Lung (tissue), 11 donors: ENCODE measurements at regions not wholly inside any gene's neighbourhood (a gene's known extent, or its start where the extent isn't known, plus 50 kb on each side); places are given as distances from the start of the nearest gene placed in this dataset.

Experiments
- ATAC-seq: fragments of 200-7000 bp; cut with Tn5 transposase; one replicate; pipeline ENCODE4 v1.9.1; 2020; ENCODE audit warnings: moderate number of reproducible peaks; ENCODE audit not compliant: insufficient read depth, low FRiP score
- DNase-seq, 3 donors: peaks; one replicate each; pipeline ENCODE4 v3.0.0-alpha.2; 2013 to 2017
- H3K27ac ChIP-seq, 2 donors: one replicate each; pipeline ENCODE4 v1.5.1; 2013; ENCODE audit warnings: mild to moderate bottlenecking in 2 of 2, moderate library complexity in 2 of 2, control low read depth in 1 of 2, inconsistent platforms in 1 of 2, low read depth in 1 of 2, low read length in 1 of 2
- H3K27me3 ChIP-seq, 3 donors: one replicate each; pipeline ENCODE4 v1.5.1; 2013; ENCODE audit warnings: low read length in 2 of 3; ENCODE audit not compliant: control insufficient read depth in 3 of 3, insufficient read depth in 3 of 3
- H3K36me3 ChIP-seq, 4 donors: one replicate each; pipeline ENCODE4 v1.5.1; 2013; ENCODE audit warnings: low read length in 4 of 4, mild to moderate bottlenecking in 1 of 4, moderate library complexity in 1 of 4; ENCODE audit not compliant: control insufficient read depth in 4 of 4, insufficient read depth in 4 of 4
- H3K4me1 ChIP-seq, 5 donors: one replicate each; pipeline ENCODE4 v1.5.1; 2013; ENCODE audit warnings: low read length in 5 of 5, mild to moderate bottlenecking in 2 of 5, moderate library complexity in 1 of 5; ENCODE audit not compliant: control insufficient read depth in 5 of 5, insufficient read depth in 5 of 5
- H3K4me3 ChIP-seq: one replicate; pipeline ENCODE4 v1.5.1; 2013; ENCODE audit warnings: mild to moderate bottlenecking, control low read depth, moderate library complexity
- H3K9ac ChIP-seq, 2 donors: one replicate each; pipeline ENCODE4 v1.5.1; 2013; ENCODE audit warnings: low read length in 2 of 2, control low read depth in 1 of 2; ENCODE audit not compliant: insufficient read depth in 1 of 2
- H3K9me3 ChIP-seq, 4 donors: one replicate each; pipeline ENCODE4 v1.5.1; 2013; ENCODE audit warnings: low read length in 3 of 4, mild to moderate bottlenecking in 1 of 4, moderate library complexity in 1 of 4; ENCODE audit not compliant: control insufficient read depth in 4 of 4, insufficient read depth in 3 of 4
- WGBS, 2 donors: extraction: QIAGEN DNeasy Blood & Tissue Kit; methylation state at CpG; one replicate each; pipeline ENCODE4 v1.1.7; 2013; 5-methylcytosine and 5-hydroxymethylcytosine counted together
- TF ChIP-seq, protein P1 (sequence below): IDR thresholded peaks from 2 replicates; pipeline ENCODE4 v1.5.1; 2012; ENCODE audit warnings: mild to moderate bottlenecking; ENCODE audit errors: control extremely low read depth, extremely low read depth
- donor health status: control.
- donor health status: control.
- donor health status: Bipolar disorder and iron deficiency.
- donor health status: healthy.
- donor health status: DM: yes; HTN: yes; CAD: no.

DNA sequence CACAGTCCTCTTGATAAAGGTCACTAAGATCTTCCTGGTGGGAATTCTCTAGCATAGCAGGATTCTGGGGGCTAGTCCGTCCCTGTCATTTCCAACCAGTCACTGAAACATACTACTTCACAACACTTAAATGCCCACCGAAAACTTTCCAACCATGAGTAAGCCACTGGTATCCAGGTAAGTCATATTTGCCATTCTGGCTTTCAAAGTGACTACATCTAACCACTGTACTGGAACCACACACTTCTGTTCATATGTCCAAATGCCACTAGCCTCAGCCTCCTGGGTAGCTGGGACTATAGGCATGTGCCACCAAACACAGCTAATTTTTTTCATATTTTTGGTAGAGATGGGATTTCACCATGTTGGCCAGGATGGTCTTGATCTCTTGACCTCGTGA, 64.3 kb upstream of the VANGL1 start:
- TF ChIP-seq, protein P1, sequence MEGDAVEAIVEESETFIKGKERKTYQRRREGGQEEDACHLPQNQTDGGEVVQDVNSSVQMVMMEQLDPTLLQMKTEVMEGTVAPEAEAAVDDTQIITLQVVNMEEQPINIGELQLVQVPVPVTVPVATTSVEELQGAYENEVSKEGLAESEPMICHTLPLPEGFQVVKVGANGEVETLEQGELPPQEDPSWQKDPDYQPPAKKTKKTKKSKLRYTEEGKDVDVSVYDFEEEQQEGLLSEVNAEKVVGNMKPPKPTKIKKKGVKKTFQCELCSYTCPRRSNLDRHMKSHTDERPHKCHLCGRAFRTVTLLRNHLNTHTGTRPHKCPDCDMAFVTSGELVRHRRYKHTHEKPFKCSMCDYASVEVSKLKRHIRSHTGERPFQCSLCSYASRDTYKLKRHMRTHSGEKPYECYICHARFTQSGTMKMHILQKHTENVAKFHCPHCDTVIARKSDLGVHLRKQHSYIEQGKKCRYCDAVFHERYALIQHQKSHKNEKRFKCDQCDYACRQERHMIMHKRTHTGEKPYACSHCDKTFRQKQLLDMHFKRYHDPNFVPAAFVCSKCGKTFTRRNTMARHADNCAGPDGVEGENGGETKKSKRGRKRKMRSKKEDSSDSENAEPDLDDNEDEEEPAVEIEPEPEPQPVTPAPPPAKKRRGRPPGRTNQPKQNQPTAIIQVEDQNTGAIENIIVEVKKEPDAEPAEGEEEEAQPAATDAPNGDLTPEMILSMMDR, result no peak
- Histone ChIP-seq H3K27me3 (no peaks in the 10 kb centered on the region), H3K27ac (no peak overlapping the region), H3K36me3 (no peaks in the 10 kb centered on the region), H3K4me1 (no peaks in the 10 kb centered on the region), H3K4me3 (no peak overlapping the region), H3K9me3 (peaks cover 0 to 6% (median 2%) of the 10 kb centered on the region in 4 donors), H3K9ac (no peak overlapping the region)
- ATAC-seq (no peak), DNase-seq (no peak)
- 90 to 95% methylated on average over 3 of the region's 3 CpGs for WGBS, 2 donors

DNA sequence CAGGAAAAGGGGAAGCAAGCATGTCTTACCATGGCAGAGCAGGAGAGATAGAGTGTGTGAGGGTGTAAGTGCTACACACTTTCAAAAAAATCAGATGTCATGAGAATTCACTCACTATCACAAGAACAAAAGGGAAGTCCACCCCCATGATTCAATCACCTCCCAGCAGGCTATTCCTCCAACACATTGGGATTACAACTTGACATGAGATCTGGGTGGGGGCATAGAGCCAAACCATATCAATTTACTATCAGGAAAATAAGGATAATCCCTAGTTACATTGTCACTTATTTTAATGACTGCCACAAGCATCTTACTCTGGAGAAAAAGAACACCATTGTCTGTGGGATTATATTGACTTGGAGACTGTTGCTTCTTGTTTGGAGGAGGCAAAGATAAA, 66.1 kb upstream of the VANGL1 start:
- H3K9ac ChIP-seq, result no peak overlapping the region
- peaks cover 0 to 9% (median 2%) of the 10 kb centered on the region in 4 donors for H3K9me3 ChIP-seq
- H3K27me3 ChIP-seq, result no peaks in the 10 kb centered on the region
- ATAC-seq (no peak), DNase-seq (no peak)
- H3K36me3 ChIP-seq, result no peaks in the 10 kb centered on the region
- H3K4me1 ChIP-seq, result no peaks in the 10 kb centered on the region
- TF ChIP-seq, protein P1, result no peak
- no peak overlapping the region for H3K4me3 ChIP-seq
- no peak overlapping the region for H3K27ac ChIP-seq

DNA sequence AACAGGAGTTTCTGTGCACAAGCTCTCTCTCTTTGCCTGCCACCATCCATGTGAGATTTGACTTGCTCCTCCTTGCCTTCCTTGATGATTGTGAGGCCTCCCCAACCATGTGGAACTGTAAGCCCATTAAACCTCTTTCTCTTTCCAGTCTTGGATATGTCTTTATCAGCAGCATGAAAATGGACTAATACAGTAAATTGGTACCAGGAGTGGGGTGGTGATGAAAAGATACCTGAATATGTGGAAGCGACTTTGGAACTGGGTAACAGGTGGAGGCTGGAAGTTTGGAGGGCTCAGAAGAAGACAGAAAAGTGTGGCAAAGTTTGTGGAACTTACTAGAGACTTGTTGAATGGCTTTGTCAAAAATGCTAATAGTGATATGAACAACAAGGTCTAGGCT, 69.1 kb upstream of the VANGL1 start:
- H3K27me3 ChIP-seq, result no peaks in the 10 kb centered on the region
- no peak for ATAC-seq
- peaks cover 0 to 12% (median 4%) of the 10 kb centered on the region in 4 donors for H3K9me3 ChIP-seq
- WGBS, 2 donors, result 90% methylated on average over 1 of the region's 1 CpG
- H3K4me1 ChIP-seq, result no peaks in the 10 kb centered on the region
- no peak overlapping the region for H3K4me3 ChIP-seq
- no peaks in the 10 kb centered on the region for H3K36me3 ChIP-seq
- TF ChIP-seq, protein P1, result no peak
- no peak overlapping the region for H3K27ac ChIP-seq
- no peak for DNase-seq
- no peak overlapping the region for H3K9ac ChIP-seq

DNA sequence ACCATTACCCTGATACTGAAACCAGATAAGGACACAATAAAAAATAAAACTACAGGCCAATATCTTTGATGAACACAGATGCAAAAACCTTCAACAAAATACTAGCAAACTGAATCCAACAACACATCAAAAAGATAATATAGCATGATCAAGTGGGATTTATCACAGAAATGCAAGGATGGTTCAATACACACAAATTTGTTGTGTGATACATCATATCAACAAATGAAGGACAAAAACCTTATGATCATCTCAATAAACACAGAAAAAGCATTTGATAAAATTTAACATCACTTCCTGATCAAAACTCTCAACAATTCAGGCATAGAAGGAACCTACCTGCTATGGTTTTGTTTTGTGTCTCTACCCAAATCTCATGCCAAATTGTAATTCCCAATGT, 74.3 kb upstream of the VANGL1 start:
- TF ChIP-seq, protein P1, result no peak
- no peak for ATAC-seq
- Histone ChIP-seq H3K27ac (no peak overlapping the region), H3K4me3 (no peak overlapping the region), H3K9me3 (peaks cover 0 to 6% (median 4%) of the 10 kb centered on the region in 4 donors), H3K27me3 (peaks cover 0 to 14% (median 10%) of the 10 kb centered on the region in 3 donors), H3K36me3 (no peaks in the 10 kb centered on the region), H3K9ac (no peak overlapping the region), H3K4me1 (no peaks in the 10 kb centered on the region)
- DNase-seq, result no peak
